ENCODE measurements at regions not wholly inside any gene's neighbourhood (a gene's known extent, or its start where the extent isn't known, plus 50 kb on each side); places are given as distances from the start of the nearest gene placed in this dataset.
"Not testable (repeated sequence)": the region's sequence is repeated elsewhere in the genome, so short reads cannot be mapped to it uniquely, and the experiment has no call there.

DNA sequence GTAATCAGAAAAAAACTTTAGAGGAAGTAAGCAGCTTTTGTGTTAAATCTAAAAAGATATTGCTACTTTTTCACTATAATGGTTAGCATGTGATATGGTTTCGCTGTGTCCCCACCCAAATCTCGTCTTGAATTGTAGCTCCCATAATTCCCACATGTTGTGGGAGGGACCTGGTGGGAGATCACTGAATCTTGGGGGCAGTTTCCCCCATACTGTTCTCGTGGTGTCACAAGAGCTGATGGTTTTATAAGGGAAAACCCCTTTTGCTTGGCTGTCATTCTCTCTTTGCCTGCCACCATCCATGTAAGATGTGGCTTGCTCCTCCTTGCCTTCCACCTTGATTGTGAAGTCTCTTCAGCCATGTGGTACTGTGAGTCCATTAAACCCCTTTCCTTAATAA lies 117.1 kb downstream of the KCNJ2 start:
- DNase-seq (ENCODE audit: low spot score) = no peak

DNA sequence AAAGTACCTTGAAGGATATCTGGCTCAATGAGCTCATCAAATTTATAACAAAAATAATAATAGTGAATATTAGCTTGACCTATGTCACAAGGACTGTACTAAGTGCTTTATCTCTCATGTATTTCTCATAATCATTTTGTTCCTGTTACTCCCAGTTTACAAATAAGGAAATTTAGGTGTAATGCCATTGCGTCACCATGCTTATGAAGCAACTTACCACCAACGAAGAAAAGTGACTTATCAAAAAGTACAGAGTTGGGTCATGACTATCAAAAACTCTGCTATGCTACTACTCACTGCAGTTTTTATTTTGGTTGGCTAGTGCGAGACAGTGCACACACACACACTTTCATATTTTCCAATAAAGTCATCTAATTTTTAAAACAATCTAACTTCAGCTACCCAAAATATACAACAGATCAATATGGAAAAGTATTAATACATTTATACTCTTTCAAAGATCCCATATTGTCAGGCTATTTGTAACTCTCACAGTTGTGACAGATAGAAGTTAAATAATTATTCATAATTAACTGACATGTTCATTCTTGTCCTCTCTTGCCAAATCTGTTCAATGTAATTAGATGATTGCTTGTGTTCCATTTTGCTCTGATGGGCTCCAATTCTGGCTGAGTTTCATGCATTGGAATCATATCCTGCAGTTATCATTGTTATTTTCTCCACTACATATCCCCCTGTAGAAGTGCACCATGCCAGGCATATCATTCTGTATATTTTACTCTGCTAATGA lies 119.4 kb downstream of the KCNJ2 start:
- no peak for DNase-seq (ENCODE audit: low spot score)

DNA sequence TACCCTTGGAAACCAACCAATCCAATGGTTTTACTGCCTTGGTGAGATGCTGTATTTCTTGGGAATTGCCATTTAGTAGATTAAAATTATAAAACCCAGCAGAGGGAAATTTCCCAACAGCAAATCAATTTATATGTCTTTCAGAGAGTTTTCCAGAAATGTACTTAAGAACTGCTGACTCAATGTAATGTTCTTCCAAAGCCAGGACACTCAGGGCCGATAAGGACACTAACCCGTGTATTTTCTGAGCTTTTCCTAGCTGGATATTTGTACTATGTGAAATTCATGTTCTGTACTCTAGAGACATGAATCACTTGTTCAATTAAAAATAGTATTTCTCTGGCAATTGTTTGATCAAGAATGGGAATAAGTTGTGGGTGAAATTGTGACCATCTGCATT lies 121.4 kb downstream of the KCNJ2 start:
- DNase-seq (ENCODE audit: low spot score) = no peak

GRCh38 chr17:70292366-70292765 lies 123.0 kb downstream of the KCNJ2 start:
- DNase-seq (ENCODE audit: low spot score) = no peak

- DNase-seq (ENCODE audit: low spot score) = not testable (repeated sequence)
These were observed 124.4 kb downstream of the KCNJ2 start for GRCh38 chr17:70293564-70294310.

GRCh38 chr17:70295329-70295728 lies 126.0 kb downstream of the KCNJ2 start:
- no peak for DNase-seq (ENCODE audit: low spot score)

DNA sequence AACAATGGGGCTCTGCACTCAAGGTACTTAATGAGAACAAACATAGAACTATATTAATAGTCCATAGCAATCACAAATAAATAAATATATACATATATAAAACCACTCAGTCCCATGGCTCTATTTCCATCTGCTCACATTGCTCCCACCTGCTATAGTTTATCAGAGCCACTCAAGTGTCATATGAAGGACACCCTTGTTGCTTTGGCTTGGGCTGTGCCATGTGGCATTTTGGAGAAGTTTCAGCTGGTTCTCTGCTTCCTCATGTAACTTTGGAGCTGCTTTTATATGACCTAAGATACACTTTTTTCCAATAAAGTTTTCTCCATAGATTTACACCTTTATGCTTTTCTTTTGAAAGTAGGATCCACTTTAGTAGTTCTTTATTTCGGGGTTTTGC lies 126.4 kb downstream of the KCNJ2 start:
- DNase-seq (ENCODE audit: low spot score) = no peak

- no peak for DNase-seq (ENCODE audit: low spot score)
These were observed 127.1 kb downstream of the KCNJ2 start for GRCh38 chr17:70296456-70296855.

DNA sequence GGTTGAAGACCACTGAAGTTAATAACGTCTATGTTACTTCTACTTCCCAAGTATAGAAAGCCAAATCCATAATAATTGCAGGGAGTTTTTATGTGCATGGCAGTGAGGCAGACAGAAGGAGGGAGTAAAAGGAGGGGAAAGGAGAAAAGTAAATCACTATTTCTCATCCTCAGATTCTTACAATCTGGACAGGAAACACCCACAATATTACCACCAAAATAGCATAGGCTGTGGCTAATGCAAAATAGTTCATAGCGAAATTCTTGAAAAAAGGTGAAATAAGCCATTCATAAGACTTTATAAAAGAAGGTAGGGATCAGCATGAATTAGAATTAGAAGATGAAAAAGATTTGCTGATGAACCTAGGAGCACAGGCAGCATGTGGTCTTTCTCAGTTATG lies 128.1 kb downstream of the KCNJ2 start:
- no peak for DNase-seq (ENCODE audit: low spot score)

DNA sequence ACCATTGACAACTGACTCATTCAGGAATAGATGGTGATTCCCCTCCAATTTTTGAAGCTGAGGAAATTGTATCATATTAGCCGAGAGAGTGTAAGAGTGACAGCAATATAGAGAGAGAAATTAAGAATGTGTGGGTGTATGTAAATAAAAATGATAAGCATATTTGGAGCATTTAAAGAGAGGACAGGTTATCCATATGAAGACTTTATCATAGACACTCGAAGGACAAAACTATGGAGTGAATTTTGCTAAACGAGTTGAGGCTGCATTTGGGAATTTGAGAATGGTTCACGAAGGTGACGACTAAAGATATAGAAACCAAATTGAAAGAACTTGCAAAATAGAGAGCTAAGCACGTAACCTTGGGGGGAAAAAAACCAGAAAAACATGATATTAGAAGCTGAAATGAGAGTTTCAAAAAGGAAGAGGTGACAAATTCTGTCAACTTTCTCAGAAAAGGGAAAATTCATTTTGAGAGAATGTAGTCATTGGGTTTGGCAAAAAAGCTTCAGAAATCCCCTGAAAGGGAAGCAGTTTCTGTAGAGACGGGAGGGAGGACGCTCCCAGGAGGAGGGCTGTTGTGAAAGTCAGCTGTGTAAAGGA lies 129.7 kb downstream of the KCNJ2 start:
- DNase-seq (ENCODE audit: low spot score) = no peak

DNA sequence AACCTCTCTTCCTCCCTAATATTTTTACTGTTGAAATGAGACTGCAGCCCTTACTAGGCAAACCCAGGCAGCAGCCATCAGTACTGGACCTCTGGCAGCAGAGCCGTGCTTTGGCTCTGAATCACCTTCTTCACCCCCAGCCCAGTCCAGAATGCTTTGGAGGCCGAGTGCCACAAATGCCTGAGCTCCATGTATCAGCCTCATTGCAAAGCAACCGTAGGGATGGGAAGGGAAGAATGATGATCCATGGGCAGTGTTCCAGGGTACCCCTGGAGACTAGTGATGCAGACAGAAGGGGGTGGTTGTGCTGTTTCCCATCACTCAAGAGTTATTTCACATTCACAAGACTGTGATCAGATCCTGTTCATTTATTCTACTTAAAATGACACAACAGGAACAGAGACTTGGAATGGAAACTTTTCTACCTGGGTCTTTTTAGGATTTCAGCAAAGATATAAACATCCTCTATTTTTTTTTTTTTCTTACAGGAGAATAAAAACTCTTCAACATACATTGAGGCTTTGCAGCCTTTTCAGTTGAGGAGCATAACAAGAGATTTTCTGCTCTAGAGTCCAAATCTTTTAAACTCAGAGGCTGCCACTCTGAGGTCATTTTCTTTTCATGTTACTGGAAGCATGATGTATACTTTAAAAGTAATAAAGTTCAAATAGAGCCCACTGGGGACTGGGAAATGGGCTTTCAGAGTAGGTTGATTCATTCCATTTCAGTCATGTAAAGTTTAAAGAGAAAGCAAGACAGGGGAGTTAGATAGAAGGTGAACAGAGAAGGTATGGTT lies 138.3 kb downstream of the KCNJ2 start:
- no peak for DNase-seq (ENCODE audit: low spot score)

DNA sequence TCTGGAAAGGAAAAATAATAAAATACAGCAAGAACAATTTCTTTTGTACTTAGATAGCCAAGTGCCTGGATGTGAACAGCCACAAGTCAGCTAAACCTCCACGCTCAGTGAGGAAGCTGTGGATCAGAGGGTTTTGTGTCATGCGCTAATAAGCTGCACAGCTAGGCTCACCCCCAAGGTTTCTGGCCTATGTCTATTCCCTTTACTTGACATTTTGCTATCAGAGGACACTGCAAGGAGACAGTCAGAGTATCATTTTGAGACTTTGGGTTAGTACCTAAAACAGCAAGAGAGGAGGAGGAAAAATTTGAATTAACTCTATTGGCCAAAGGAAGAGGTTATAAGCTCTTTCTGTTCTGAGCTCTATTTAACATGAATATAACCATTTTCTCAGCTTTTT lies 139.3 kb downstream of the KCNJ2 start:
- no peak for DNase-seq (ENCODE audit: low spot score)

- peak; percentile 24 for DNase-seq (ENCODE audit: low spot score)
These were observed 140.9 kb downstream of the KCNJ2 start for GRCh38 chr17:70310221-70310672.

GRCh38 chr17:70313086-70313852 lies 143.9 kb downstream of the KCNJ2 start:
- no peak for DNase-seq (ENCODE audit: low spot score)

- DNase-seq (ENCODE audit: low spot score) = no peak
These were observed 144.8 kb downstream of the KCNJ2 start for GRCh38 chr17:70314096-70314495.

GRCh38 chr17:70314506-70314905 lies 145.2 kb downstream of the KCNJ2 start:
- no peak for DNase-seq (ENCODE audit: low spot score)

- no peak for DNase-seq (ENCODE audit: low spot score)
These were observed 148.1 kb downstream of the KCNJ2 start for GRCh38 chr17:70317421-70317820.

DNA sequence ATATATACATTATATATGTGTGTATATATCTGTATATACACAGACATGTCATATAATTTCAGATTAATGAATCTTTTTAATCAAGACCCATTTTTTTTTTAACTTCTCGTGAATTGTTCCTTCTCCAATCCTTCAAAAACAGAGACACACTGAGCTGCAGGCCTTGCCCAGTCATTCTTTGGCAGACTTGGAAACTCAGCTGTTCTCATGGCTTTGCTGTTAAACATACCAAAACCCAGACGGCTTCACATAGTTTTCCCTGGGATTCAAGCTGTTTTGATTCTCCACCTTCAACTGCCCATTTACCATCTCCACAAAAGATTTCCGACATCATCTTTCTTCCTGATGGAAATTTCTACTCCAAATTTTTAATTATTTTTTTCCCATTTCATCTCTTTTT lies 148.7 kb downstream of the KCNJ2 start:
- no peak for DNase-seq (ENCODE audit: low spot score)

- no peak for DNase-seq (ENCODE audit: low spot score)
These were observed 150.2 kb downstream of the KCNJ2 start for GRCh38 chr17:70319516-70319915.

GRCh38 chr17:70320673-70321345 lies 151.5 kb downstream of the KCNJ2 start:
- no peak for DNase-seq (ENCODE audit: low spot score)

DNA sequence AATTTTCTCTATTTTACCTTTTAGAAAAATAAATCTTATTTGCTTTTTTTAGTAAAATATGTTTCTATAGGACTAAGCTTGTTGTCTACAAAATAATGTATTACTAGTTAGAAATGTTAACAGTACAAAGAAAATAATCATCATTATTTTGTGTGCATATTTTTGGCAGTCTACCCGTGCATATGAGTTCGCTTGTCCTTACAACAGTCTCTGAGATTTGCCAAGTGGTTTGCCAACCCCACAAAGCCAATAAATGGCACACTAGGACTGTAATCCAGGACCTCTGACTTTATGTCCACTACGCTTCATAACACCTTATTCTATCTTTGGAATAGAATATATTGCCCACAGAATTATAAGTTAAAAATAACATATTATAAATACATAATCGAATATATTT lies 152.0 kb downstream of the KCNJ2 start:
- no peak for DNase-seq (ENCODE audit: low spot score)

All from putamen (tissue), 1 donor.